ENCODE measurements at regions not wholly inside any gene's neighbourhood (a gene's known extent, or its start where the extent isn't known, plus 50 kb on each side); places are given as distances from the start of the nearest gene placed in this dataset.
"Not testable (repeated sequence)": the region's sequence is repeated elsewhere in the genome, so short reads cannot be mapped to it uniquely, and the experiment has no call there.

DNA sequence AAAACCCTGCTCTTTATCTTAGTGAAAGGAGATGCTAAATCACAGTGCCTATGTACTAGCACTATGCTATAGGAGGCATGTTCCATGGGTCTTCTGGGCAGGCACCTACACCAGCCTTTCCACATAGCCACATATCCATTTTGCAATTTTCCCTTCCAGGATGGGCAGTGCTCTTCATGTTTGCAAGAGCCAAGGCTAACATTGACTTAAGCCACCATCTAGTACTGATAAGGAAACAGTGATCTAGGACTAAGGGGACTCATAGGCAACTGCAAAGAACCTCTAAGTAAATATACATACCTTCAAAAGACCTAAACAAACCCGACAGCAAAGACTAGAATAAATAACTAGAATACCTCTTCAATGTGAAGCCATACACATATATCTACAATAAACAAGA lies 919.7 kb upstream of the GYPC start:
- DNase-seq = no peak

GRCh38 chr2:125745514-125745913 lies 910.4 kb upstream of the GYPC start:
- DNase-seq = no peak

GRCh38 chr2:125746321-125747164 lies 909.4 kb upstream of the GYPC start:
- no peak for DNase-seq

DNA sequence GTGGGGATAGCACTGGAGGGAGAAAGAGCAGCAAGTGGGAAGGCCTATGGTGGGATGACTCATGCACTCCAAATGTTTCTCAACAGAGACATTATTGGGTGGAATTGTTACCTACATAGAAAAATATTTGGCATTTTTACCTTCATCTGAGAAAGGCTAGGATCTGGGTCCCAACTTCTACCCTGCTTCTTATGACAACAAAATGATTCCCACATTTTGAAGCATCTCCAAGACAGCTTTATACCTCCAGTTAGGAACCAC lies 908.9 kb upstream of the GYPC start:
- no peak for DNase-seq

DNA sequence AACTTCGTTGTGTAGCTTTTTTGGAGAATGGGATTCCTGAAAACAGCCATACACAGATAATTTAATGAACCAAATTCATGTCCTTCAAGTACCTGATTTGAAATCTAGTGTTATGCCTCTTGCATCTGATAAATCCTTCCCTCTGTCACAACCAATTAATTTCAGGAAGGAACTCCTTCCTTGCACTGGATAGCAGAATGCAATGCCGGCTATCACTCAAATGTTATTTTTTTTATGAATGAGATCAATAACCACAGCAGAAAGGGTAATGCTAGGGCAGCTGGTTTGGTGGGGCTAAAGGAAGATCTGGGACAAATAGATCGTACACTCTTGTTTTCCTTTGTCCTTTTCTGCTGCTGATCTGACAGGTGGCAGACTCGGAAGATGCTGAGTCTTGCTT lies 899.5 kb upstream of the GYPC start:
- DNase-seq = no peak

GRCh38 chr2:125796784-125797183 lies 859.2 kb upstream of the GYPC start:
- no peak for DNase-seq

DNA sequence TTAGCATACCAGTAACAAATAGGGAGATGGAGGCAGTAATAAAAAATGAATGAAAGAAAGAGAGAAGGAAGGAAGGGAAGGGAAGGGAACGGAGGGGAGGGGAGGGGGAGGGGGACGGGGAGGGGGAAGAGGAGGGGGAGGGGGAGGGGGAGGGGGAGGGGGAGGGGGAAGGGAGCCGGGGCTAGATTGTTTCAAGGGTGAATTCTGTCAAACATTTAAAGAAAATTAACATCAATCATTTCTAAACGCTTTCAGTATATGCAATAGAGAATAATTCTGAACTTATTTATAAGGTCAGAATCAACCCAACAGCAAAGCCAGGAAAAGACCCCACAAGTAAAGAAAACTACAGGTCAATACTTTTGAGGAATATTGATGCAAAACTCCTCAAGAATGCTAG lies 858.8 kb upstream of the GYPC start:
- DNase-seq = no peak

DNA sequence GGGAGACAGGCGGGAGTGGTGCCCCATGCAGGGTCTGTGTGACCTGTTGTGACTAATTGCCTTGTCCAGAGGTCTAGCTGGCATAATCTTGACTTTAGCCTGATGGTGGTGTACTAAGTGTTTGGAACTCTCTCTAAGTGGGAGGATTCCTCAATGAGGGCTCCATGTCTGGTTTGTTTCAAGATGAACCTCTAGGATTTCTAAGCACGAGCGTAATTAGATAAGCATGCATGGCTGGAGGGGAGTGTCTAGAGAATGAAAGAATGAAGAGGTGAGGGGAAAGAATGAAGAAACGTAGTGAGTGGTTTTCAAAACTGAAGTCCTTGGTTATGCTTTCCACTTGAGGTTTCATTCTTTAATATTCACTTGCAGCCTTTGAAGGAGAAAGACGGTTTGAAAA lies 833.2 kb upstream of the GYPC start:
- no peak for DNase-seq

DNA sequence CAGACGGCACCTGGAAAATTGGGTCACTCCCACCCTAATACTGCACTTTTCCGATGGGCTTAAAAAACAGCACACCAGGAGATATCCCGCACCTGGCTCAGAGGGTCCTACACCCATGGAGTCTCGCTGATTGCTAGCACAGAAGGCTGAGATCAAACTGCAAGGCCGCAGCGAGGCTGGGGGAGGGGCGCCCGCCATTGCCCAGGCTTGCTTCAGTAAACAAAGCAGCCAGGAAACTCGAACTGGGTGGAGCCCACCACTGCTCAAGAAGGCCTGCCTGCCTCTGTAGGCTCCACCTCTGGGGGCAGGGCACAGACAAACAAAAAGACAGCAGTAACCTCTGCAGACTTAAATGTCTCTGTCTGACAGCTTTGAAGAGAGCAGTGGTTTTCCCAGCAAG lies 830.2 kb upstream of the GYPC start:
- DNase-seq = not testable (repeated sequence)

DNA sequence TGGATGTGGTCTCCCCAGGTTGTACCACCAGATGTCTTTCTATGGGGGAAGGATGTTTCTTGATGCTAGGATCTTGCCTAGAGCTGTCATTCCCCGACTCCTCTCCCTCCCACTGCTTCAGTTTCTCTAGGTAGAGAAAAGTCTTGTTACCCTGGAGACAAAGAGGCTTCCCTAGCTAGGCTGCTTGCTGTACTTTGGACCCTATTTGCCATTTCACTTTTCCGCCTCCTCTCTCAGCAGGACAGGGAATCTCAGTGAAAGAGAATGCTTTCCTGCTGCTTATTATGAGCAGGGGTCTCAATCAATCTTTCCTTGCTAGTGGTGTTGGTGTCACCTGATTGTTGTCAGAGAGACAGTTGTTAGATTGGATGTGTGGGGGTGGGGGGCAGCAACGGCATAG lies 818.8 kb upstream of the GYPC start:
- no peak for DNase-seq

- DNase-seq = no peak
Measured at GRCh38 chr2:125837611-125838010, 818.3 kb upstream of the GYPC start.

DNA sequence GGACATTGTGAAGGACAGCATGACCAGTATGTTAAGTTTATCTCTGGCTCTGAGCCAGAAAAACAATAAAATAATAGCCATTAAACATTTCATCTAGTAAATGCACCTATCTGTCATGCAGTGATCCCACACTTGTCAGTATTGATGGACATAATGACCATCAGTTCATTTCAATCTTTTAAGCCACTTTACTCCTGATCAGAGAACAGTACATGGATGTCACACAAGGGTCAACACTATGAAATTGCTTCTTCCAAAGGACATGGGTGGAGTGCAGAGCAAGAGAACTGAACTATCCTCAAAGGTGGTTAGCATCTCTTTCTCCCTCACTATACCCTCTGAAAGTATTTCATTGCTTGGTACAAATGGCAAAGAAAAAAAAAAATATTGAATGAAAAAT lies 816.0 kb upstream of the GYPC start:
- DNase-seq = no peak

DNA sequence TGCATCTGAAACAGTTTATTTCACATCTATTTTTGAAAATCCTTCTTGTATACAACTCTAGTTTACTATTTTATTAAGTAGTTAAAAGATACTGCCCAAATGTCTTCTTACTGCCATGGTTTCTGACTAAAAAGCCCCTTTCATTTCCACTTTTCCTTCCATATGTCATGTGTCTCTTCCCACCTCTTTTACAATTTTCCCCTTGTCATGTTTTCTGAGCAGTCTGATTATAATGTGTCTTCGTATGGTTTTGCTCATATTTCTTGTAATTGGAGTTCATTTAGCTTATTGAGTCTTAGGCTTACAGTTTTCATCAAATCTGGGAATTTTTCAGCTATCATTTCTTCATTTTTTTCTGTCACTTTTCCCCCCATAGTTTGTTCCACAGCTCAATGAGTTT lies 813.9 kb upstream of the GYPC start:
- DNase-seq = no peak

GRCh38 chr2:125850541-125850940 lies 805.4 kb upstream of the GYPC start:
- no peak for DNase-seq

DNA sequence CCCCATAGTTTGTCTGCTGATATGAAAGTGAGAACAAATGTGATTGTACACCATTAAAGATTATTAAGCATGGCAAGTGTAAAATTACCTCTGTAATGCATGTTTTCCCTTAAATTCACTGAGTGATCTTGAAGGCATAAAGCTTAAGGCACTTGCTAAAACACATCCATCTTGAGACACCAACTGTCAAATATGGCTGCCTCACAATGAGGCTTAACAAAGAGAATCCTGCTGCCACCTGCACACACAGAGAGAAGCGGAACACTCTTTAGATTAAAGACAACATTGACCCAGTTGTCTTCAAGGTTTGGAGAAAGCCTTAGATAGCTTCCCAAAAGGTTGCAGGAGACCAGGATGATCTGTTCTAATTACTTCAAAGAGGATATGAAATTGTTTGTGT lies 803.6 kb upstream of the GYPC start:
- DNase-seq = no peak

DNA sequence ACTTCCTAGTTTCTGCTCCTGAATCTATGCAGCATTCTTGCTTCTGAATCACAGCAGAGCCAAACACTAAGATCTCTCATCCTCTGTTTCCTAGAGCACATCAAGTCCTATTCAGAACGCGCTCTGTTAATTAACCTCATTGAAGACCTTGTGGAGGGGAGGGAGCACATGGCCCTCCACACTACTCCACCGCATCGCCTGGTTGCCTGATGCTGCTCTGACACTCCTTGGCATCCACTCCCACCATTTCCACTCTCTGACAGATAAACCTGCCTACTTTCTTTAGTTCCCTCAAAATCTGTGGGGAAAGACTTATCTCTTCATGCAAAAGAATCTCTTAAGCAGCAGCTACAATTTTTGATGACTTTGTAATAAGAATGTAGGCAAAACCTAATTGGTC lies 802.3 kb upstream of the GYPC start:
- DNase-seq = no peak

- no peak for DNase-seq
Measured at GRCh38 chr2:125855204-125855603, 800.8 kb upstream of the GYPC start.

GRCh38 chr2:125857971-125858794 lies 797.8 kb upstream of the GYPC start:
- no peak for DNase-seq

DNA sequence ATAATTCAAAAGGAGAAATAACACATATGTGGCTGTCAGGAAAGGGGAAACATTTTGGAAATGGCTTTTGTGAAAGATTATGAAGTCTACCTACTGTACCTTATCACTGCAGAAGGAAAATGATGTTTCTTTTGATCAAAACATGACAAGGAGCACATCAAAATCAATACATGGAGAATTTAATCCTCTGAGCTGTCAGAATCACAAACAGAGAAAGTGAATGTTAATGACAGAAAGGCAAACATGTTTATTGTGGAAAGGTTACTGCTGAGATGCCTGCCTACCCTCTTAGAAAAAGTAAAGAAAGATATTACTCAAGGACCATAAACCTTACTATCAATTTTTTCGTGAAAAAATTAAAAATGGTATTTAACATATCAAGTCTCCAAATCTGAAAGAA lies 794.5 kb upstream of the GYPC start:
- no peak for DNase-seq

GRCh38 chr2:125867908-125868307 lies 788.0 kb upstream of the GYPC start:
- no peak for DNase-seq

- no peak for DNase-seq
Measured at GRCh38 chr2:125870264-125870663, 785.7 kb upstream of the GYPC start.

GRCh38 chr2:125870746-125871145 lies 785.2 kb upstream of the GYPC start:
- no peak for DNase-seq

- DNase-seq = no peak
Measured at GRCh38 chr2:125874564-125874963, 781.4 kb upstream of the GYPC start.

GRCh38 chr2:125885340-125885739 lies 770.6 kb upstream of the GYPC start:
- DNase-seq = no peak

DNA sequence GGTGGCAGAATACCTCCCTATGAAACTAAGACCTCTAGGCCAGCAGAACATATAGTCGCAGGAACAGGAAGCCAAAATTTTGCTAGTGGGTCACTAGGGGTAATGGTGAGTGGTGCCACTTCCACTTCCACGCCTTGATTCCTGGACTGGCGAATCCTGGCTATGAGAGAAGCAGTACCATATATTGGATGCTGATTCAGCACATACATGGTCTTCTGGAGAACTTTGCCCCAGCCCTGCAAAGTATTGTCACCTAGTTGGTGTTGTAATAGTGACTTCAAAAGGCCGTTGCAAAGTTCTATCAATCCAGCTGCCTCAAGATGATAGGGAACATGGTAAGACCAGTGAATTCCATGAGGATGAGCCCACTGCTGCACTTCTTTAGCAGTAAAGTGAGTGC lies 769.8 kb upstream of the GYPC start:
- DNase-seq = no peak
